Lower lobe of right lung (tissue), 2 donors: ENCODE measurements at regions not wholly inside any gene's neighbourhood (a gene's known extent, or its start where the extent isn't known, plus 50 kb on each side); places are given as distances from the start of the nearest gene placed in this dataset.

Experiments
- ATAC-seq, 2 donors: fragments of 200-7000 bp; cut with Tn5 transposase; one replicate each; pipeline ENCODE4 v1.9.1; 2020 to 2022; ENCODE audit warnings: mild to moderate bottlenecking in 2 of 2, moderate library complexity in 2 of 2
- DNase-seq: peaks from one replicate; pipeline ENCODE4 v3.0.0-alpha.2; 2020
- H3K27ac ChIP-seq: fragments of 200-600 bp; one replicate; pipeline ENCODE4 v1.8.0; 2022
- H3K27me3 ChIP-seq: fragments of 200-600 bp; one replicate; pipeline ENCODE4 v1.8.0; 2022; ENCODE audit warnings: low read depth
- H3K36me3 ChIP-seq: fragments of 200-600 bp; one replicate; pipeline ENCODE4 v1.8.0; 2022; ENCODE audit warnings: mild to moderate bottlenecking
- H3K4me1 ChIP-seq: fragments of 200-600 bp; one replicate; pipeline ENCODE4 v1.8.0; 2022
- H3K4me3 ChIP-seq: fragments of 200-600 bp; one replicate; pipeline ENCODE4 v1.8.0; 2022; ENCODE audit warnings: mild to moderate bottlenecking
- H3K9me3 ChIP-seq: fragments of 200-600 bp; one replicate; pipeline ENCODE4 v1.8.0; 2022
- CTCF ChIP-seq: fragments of 200-600 bp; IDR thresholded peaks from one replicate; pipeline ENCODE4 v1.8.0; 2022; ENCODE audit warnings: antibody characterized with exemption, mild to moderate bottlenecking
- intact Hi-C: fragments of 100-400 bp; cut with DNase I; formaldehyde crosslinking; loops from one replicate; pipeline ENCODE4 v1.11.0; 2022
- donor health status: DM: no; HTN: yes; CAD: no; lungs with severe emphysema.

- Histone ChIP-seq H3K9me3 (no peaks in the 10 kb centered on the region), H3K27me3 (peaks cover 32% of the 10 kb centered on the region), H3K4me3 (no peak overlapping the region), H3K27ac (no peak overlapping the region), H3K36me3 (no peaks in the 10 kb centered on the region), H3K4me1 (peaks cover 7% of the 10 kb centered on the region)
- ATAC-seq, result no peak
- intact Hi-C loops, result no loop called here
- DNase-seq, result no peak
- TF ChIP-seq CTCF, result no peak
These were observed 303.0 kb upstream of the MSX2 start for GRCh38 chr5:174421408-174421805.

GRCh38 chr5:174423558-174423957 is 300.8 kb upstream of the MSX2 start:
- intact Hi-C loops, result no loop called here
- no peak for ATAC-seq
- H3K27me3 ChIP-seq, result peaks cover 15% of the 10 kb centered on the region

DNA sequence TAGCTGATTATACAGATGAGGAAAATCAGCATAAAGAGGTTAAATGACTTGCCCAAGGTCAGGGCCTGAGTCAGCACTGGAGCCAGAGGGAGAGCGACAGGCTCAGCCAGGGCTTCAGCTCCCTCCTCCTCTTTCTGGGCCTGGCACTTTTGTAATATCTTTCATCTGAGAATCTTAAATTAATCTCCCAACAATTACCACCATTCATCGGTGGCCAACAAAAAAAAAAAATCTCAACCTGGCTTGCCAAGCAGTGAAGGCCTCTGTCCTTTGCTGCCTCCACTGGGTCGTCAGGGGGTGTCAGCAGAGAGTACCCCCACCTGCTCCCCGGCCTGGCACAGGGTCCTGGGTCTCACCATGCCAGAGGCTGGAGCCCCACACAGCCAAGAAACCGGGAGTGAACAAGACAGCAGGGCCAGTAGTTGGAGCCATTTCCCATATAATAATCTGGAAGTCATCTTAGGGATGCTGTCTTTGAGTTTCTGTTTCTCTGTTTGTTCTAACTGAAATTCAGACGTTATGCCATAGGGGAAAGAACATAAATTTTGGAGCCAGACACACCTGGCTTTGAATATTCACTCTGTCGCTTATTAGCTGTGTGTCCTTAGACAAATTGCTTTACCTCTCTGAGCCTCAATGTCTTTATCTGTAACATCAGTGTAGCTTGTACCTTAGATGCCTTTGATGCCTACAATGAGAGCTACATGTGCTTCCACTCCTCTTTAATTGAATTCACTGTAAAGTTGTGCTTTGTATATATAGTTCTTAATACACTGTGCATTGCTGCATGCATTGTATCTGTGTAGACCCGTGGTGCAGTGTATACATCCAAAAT is 299.9 kb upstream of the MSX2 start:
- Histone ChIP-seq H3K27ac (no peak overlapping the region), H3K4me3 (no peak overlapping the region), H3K9me3 (no peaks in the 10 kb centered on the region), H3K36me3 (no peaks in the 10 kb centered on the region), H3K4me1 (peaks cover under 1% of the 10 kb centered on the region), H3K27me3 (peaks cover 11% of the 10 kb centered on the region)
- ATAC-seq, result no peak
- no peak for TF ChIP-seq CTCF
- intact Hi-C loops, result no loop called here
- DNase-seq, result no peak

More at GRCh38 chr5:174423558-174423957, 300.8 kb upstream of the MSX2 start:
- Histone ChIP-seq H3K27ac (no peak overlapping the region), H3K4me1 (peaks cover 7% of the 10 kb centered on the region), H3K36me3 (no peaks in the 10 kb centered on the region), H3K9me3 (no peaks in the 10 kb centered on the region), H3K4me3 (no peak overlapping the region)
- no peak for TF ChIP-seq CTCF
- DNase-seq, result no peak

GRCh38 chr5:174425271-174425963 is 299.0 kb upstream of the MSX2 start:
- Histone ChIP-seq H3K27ac (no peak overlapping the region), H3K36me3 (no peaks in the 10 kb centered on the region), H3K4me1 (no peaks in the 10 kb centered on the region), H3K27me3 (peaks cover 11% of the 10 kb centered on the region), H3K9me3 (no peaks in the 10 kb centered on the region), H3K4me3 (no peak overlapping the region)
- ATAC-seq (no peak), DNase-seq (no peak)
- TF ChIP-seq CTCF, result no peak
- intact Hi-C loops, result no loop called here

GRCh38 chr5:174425964-174426290 is 298.5 kb upstream of the MSX2 start:
- DNase-seq (no peak), ATAC-seq (no peak)
- no peak overlapping the region for H3K27ac ChIP-seq
- no peaks in the 10 kb centered on the region for H3K9me3 ChIP-seq
- H3K36me3 ChIP-seq, result no peaks in the 10 kb centered on the region
- no peaks in the 10 kb centered on the region for H3K4me1 ChIP-seq
- TF ChIP-seq CTCF, result no peak
- peaks cover 10% of the 10 kb centered on the region for H3K27me3 ChIP-seq
- no peak overlapping the region for H3K4me3 ChIP-seq
- intact Hi-C loops, result no loop called here
